Breast epithelium (tissue), 4 donors: ENCODE measurements at regions not wholly inside any gene's neighbourhood (a gene's known extent, or its start where the extent isn't known, plus 50 kb on each side); places are given as distances from the start of the nearest gene placed in this dataset.

ENCODE experiments used
- DNase-seq, 2 donors: peaks; one replicate each; pipeline ENCODE4 v3.0.0-alpha.2; 2019; ENCODE audit warnings: low spot score in 2 of 2
- H3K27ac ChIP-seq, 2 donors: fragments of 200-600 bp; sonication (generic) in 1 of 2; one replicate each; pipeline ENCODE4 v1.5.1; 2016 to 2019; ENCODE audit warnings: mild to moderate bottlenecking in 1 of 2
- H3K27me3 ChIP-seq, 2 donors: fragments of 200-600 bp; sonication (generic) in 1 of 2; one replicate each; pipeline versions ENCODE4 v1.5.1 to v1.6.0; 2017 to 2019; ENCODE audit warnings: control low read depth in 1 of 2, mild to moderate bottlenecking in 1 of 2
- H3K36me3 ChIP-seq: fragments of 200-600 bp; one replicate; pipeline ENCODE4 v1.5.1; 2019
- H3K4me1 ChIP-seq, 2 donors: fragments of 200-600 bp; sonication (generic); one replicate each; pipeline ENCODE4 v1.5.1; 2016 to 2019; ENCODE audit warnings: control low read depth in 1 of 2
- H3K4me3 ChIP-seq, 3 donors: fragments of 200-600 bp; sonication (generic); 1 replicate in 2 of 3; 2 replicates in 1 of 3; pipeline ENCODE4 v1.5.1; 2016 to 2019; ENCODE audit warnings: mild to moderate bottlenecking in 3 of 3, moderate library complexity in 2 of 3
- H3K9me3 ChIP-seq, 2 donors: fragments of 200-600 bp; sonication (generic) in 1 of 2; one replicate each; pipeline ENCODE4 v1.5.1; 2016 to 2019; ENCODE audit warnings: control low read depth in 1 of 2
- POLR2A ChIP-seq: fragments of 450-650 bp; IDR thresholded peaks from one replicate; pipeline ENCODE4 v1.6.1; 2016; ENCODE audit warnings: antibody characterized with exemption, mild to moderate bottlenecking, moderate library complexity
- POLR2AphosphoS5 ChIP-seq, 3 donors: sonication (generic); formaldehyde crosslinking; IDR thresholded peaks; one replicate each; pipeline ENCODE4 v1.6.1; 2017; ENCODE audit warnings: antibody characterized with exemption in 3 of 3
- intact Hi-C: fragments of 100-400 bp; cut with DNase I; formaldehyde crosslinking; loops from one replicate; pipeline ENCODE4 v1.15.1; 2023; ENCODE audit warnings: low total_unique reads
- TF ChIP-seq, protein P1 (sequence below), 3 donors: fragments of 450-650 bp; IDR thresholded peaks; one replicate each; pipeline ENCODE4 v1.5.1; 2016 to 2017; ENCODE audit warnings: antibody characterized with exemption in 3 of 3, mild to moderate bottlenecking in 3 of 3, moderate library complexity in 3 of 3

GRCh38 chrX:113222305-113222704, 381.7 kb upstream of the AMOT start:
- no peaks in the 10 kb centered on the region for H3K36me3 ChIP-seq
- no peak overlapping the region for H3K4me3 ChIP-seq
- H3K9me3 ChIP-seq: peaks cover 4 to 7% of the 10 kb centered on the region in 2 donors
- TF ChIP-seq, protein P1, sequence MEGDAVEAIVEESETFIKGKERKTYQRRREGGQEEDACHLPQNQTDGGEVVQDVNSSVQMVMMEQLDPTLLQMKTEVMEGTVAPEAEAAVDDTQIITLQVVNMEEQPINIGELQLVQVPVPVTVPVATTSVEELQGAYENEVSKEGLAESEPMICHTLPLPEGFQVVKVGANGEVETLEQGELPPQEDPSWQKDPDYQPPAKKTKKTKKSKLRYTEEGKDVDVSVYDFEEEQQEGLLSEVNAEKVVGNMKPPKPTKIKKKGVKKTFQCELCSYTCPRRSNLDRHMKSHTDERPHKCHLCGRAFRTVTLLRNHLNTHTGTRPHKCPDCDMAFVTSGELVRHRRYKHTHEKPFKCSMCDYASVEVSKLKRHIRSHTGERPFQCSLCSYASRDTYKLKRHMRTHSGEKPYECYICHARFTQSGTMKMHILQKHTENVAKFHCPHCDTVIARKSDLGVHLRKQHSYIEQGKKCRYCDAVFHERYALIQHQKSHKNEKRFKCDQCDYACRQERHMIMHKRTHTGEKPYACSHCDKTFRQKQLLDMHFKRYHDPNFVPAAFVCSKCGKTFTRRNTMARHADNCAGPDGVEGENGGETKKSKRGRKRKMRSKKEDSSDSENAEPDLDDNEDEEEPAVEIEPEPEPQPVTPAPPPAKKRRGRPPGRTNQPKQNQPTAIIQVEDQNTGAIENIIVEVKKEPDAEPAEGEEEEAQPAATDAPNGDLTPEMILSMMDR (IDR thresholded peaks at IDR 0.05): no peak
- TF ChIP-seq POLR2A: no peak
- TF ChIP-seq POLR2AphosphoS5 (IDR thresholded peaks at IDR 0.05): no peak
- no peak overlapping the region for H3K27ac ChIP-seq
- H3K27me3 ChIP-seq: peaks cover 0 to 34% of the 10 kb centered on the region in 2 donors
- no peaks in the 10 kb centered on the region for H3K4me1 ChIP-seq
- DNase-seq: no peak
- intact Hi-C loops: no loop called here

- intact Hi-C loops: no loop called here
- Histone ChIP-seq H3K27me3 (peaks cover 0 to 14% of the 10 kb centered on the region in 2 donors), H3K27ac (no peak overlapping the region), H3K4me1 (no peaks in the 10 kb centered on the region), H3K36me3 (no peaks in the 10 kb centered on the region), H3K4me3 (no peak overlapping the region), H3K9me3 (peaks cover 0 to 7% of the 10 kb centered on the region in 2 donors)
- no peak for DNase-seq
- TF ChIP-seq, protein P1 (IDR thresholded peaks at IDR 0.05): no peak
- TF ChIP-seq POLR2AphosphoS5 (IDR thresholded peaks at IDR 0.05) (no peak), POLR2A (no peak)
These were observed 371.4 kb upstream of the AMOT start for GRCh38 chrX:113212052-113212451.

- H3K4me1 ChIP-seq: no peaks in the 10 kb centered on the region
- intact Hi-C loops: no loop called here
- H3K27me3 ChIP-seq: peaks cover 0 to 4% of the 10 kb centered on the region in 2 donors
- no peak for TF ChIP-seq POLR2AphosphoS5 (IDR thresholded peaks at IDR 0.05)
- TF ChIP-seq, protein P1 (IDR thresholded peaks at IDR 0.05): no peak
- TF ChIP-seq POLR2A: no peak
- no peak for DNase-seq
- peaks cover 7 to 18% of the 10 kb centered on the region in 2 donors for H3K9me3 ChIP-seq
- H3K27ac ChIP-seq: no peak overlapping the region
- H3K36me3 ChIP-seq: no peaks in the 10 kb centered on the region
- no peak overlapping the region for H3K4me3 ChIP-seq
These were observed 362.0 kb upstream of the AMOT start for GRCh38 chrX:113202601-113203000.

DNA sequence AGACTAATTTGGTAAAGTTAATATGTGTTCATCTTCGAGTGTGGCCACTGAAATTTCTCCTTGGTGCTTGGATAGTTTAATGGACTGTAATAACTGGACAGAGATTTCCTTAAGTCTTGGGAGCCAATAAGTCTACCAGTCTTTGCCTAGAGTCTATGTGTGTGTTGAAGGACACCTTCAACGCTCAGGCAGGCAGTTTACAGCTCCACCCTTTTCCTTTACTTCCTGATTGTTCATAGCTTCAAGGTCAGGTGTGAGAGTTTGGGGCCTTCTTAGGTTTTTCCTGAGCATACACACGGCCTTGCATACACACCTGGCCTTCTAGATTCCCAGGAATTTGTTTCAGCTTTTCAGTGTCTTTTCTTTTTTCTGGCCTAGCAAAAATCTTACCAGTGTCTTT, 355.3 kb upstream of the AMOT start:
- TF ChIP-seq POLR2AphosphoS5 (IDR thresholded peaks at IDR 0.05) (no peak), POLR2A (no peak)
- TF ChIP-seq, protein P1 (IDR thresholded peaks at IDR 0.05): no peak
- Histone ChIP-seq H3K27ac (no peak overlapping the region), H3K27me3 (no peaks in the 10 kb centered on the region), H3K9me3 (peaks cover 7 to 16% of the 10 kb centered on the region in 2 donors), H3K4me3 (no peak overlapping the region), H3K36me3 (no peaks in the 10 kb centered on the region), H3K4me1 (no peaks in the 10 kb centered on the region)
- no peak for DNase-seq
- intact Hi-C loops: no loop called here

DNA sequence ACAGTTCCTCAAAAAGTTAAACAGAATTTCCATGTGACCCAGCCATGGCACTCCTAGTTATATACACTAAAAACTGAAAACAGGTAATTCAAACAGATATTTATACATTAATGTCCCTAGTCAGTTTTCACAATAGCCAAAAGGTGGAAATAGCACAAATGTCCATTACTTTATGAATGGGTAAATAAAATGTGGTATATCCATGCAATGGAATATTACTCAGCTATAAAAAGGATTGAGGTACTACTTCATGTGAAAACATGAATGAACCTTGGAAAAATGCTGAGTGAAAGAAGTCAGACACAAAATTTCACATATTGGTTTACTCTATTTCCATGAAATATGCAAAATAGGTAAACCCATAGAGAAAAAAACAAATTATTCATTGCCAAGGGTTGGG, 351.8 kb upstream of the AMOT start:
- H3K36me3 ChIP-seq: no peaks in the 10 kb centered on the region
- no peak overlapping the region for H3K4me3 ChIP-seq
- intact Hi-C loops: no loop called here
- DNase-seq: no peak
- H3K27ac ChIP-seq: no peak overlapping the region
- H3K4me1 ChIP-seq: no peaks in the 10 kb centered on the region
- peaks cover 7 to 14% of the 10 kb centered on the region in 2 donors for H3K9me3 ChIP-seq
- TF ChIP-seq, protein P1 (IDR thresholded peaks at IDR 0.05): no peak
- no peak for TF ChIP-seq POLR2A
- no peak for TF ChIP-seq POLR2AphosphoS5 (IDR thresholded peaks at IDR 0.05)
- H3K27me3 ChIP-seq: peaks cover 0 to 28% of the 10 kb centered on the region in 2 donors
